ENCODE measurements at regions not wholly inside any gene's neighbourhood (a gene's known extent, or its start where the extent isn't known, plus 50 kb on each side); places are given as distances from the start of the nearest gene placed in this dataset.

DNA sequence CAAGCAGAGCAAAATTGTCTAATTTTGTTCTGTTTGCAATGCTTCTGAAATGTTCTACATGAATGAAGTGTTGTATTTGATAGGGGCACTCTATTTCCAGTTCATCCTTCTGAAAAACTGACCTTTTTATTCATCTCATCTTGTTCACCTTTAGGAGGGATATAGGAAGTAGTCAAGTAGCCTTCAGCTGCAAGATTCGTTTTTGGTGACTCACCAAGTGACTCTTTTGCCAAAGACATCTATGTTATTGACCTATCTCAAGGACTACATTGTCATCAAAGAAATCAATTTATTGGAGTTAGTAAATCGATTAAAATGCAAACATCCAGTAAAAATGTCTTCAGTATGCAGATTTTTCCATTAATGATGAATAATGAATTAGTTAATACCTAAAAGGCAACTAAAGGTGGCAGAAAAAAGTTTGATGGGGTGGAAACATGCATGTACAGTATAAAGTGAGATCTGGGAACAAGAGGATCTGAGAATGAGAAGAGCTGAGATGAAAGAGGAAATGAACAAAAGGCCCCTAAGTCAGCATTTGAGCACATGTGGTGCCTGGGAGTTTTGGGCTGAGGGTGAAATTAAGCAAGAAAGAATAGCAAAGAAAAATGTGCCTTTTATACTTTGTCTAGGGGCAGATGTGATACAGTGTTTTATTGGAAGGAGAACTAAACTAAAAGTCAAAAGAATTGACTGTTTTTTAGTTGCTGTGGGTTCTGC is 255.1 kb upstream of the LINC00305 start:
- TF ChIP-seq, protein P1, sequence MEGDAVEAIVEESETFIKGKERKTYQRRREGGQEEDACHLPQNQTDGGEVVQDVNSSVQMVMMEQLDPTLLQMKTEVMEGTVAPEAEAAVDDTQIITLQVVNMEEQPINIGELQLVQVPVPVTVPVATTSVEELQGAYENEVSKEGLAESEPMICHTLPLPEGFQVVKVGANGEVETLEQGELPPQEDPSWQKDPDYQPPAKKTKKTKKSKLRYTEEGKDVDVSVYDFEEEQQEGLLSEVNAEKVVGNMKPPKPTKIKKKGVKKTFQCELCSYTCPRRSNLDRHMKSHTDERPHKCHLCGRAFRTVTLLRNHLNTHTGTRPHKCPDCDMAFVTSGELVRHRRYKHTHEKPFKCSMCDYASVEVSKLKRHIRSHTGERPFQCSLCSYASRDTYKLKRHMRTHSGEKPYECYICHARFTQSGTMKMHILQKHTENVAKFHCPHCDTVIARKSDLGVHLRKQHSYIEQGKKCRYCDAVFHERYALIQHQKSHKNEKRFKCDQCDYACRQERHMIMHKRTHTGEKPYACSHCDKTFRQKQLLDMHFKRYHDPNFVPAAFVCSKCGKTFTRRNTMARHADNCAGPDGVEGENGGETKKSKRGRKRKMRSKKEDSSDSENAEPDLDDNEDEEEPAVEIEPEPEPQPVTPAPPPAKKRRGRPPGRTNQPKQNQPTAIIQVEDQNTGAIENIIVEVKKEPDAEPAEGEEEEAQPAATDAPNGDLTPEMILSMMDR (IDR thresholded peaks at IDR 0.05; ENCODE audit: low read length) = no peak
- no peak for TF ChIP-seq EZH2 (optimal IDR thresholded peaks at IDR 0.05; ENCODE audit: low read depth, low read length)

All from MM.1S (cell line).